Keratinocyte (primary cell): ENCODE measurements at regions not wholly inside any gene's neighbourhood (a gene's known extent, or its start where the extent isn't known, plus 50 kb on each side); places are given as distances from the start of the nearest gene placed in this dataset.

ENCODE experiments used
- CTCF ChIP-seq, 3 experiments: IDR thresholded peaks in 1 of 3; conservative IDR thresholded peaks in 1 of 3; optimal IDR thresholded peaks in 1 of 3; 2 replicates in 2 of 3; 3 replicates in 1 of 3; pipeline versions ENCODE3 to v1.5.1; 2011; ENCODE audit warnings: low read length in 3 of 3, mild to moderate bottlenecking in 3 of 3, moderate library complexity in 2 of 3, control low read depth in 1 of 3, inconsistent platforms in 1 of 3; ENCODE audit not compliant: insufficient read depth in 2 of 3; ENCODE audit errors: extremely low read depth in 1 of 3
- EZH2 ChIP-seq: IDR thresholded peaks from one replicate; pipeline ENCODE4 v1.6.1; 2012; ENCODE audit warnings: inconsistent platforms, mild to moderate bottlenecking, low read length, moderate library complexity

GRCh38 chr6:181049-181654 is 111.1 kb upstream of the DUSP22 start:
- TF ChIP-seq CTCF (optimal IDR thresholded peaks at IDR 0.05 in 1 of 3, IDR thresholded peaks at IDR 0.05 in 1 of 3, conservative IDR thresholded peaks at IDR 0.05 in 1 of 3; ENCODE audit: extremely low read depth in 1 of 3, insufficient read depth in 2 of 3, low read length in 3 of 3) (no peak), EZH2 (no peak)
